ENCODE measurements at regions not wholly inside any gene's neighbourhood (a gene's known extent, or its start where the extent isn't known, plus 50 kb on each side); places are given as distances from the start of the nearest gene placed in this dataset.

DNA sequence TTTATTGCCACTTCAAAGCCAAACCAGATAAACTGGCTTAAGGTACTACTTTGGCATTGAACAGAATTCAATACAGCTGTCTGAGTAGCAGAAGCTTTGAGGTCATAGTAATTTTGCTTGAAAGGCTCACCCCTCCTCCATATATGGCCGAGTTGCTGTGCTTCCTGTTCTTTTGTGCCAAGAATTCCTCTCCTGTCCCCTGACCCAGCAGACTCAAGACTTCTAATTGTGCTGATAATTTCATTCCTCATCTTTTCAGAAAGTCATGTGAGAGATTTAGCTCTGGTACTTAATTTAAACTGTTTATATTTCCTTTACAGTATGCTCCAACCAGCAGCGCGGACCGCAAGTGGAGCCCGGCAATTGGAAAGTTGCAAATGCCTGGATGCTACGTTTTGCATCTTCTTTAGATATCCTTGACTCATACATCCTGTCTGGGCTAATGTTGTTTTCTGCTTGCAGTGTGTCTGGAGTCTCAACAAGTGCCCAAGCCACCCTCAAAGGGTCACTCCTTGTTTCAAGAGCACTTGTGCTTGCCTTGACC is 373.4 kb downstream of the PDGFC start:
- 64 to 76% methylated on average over 6 of the region's 6 CpGs for WGBS, 2 donors
- H3K27ac ChIP-seq, result no peak overlapping the region
- DNase-seq (no peak), ATAC-seq (no peak)
- H3K36me3 ChIP-seq (replicated peaks in 1 of 2; ENCODE audit: insufficient read depth in 1 of 2, low read depth in 2 of 2), result no peaks in the 10 kb centered on the region
- no peaks in the 10 kb centered on the region for H3K9me3 ChIP-seq
- H3K4me3 ChIP-seq, result no peak overlapping the region
- peaks cover 5% of the 10 kb centered on the region for H3K4me1 ChIP-seq
- intact Hi-C loops (cut with DNase I), result no loop called here
- TF ChIP-seq POLR2A (IDR thresholded peaks at IDR 0.05), result no peak
- no peaks in the 10 kb centered on the region for H3K27me3 ChIP-seq

DNA sequence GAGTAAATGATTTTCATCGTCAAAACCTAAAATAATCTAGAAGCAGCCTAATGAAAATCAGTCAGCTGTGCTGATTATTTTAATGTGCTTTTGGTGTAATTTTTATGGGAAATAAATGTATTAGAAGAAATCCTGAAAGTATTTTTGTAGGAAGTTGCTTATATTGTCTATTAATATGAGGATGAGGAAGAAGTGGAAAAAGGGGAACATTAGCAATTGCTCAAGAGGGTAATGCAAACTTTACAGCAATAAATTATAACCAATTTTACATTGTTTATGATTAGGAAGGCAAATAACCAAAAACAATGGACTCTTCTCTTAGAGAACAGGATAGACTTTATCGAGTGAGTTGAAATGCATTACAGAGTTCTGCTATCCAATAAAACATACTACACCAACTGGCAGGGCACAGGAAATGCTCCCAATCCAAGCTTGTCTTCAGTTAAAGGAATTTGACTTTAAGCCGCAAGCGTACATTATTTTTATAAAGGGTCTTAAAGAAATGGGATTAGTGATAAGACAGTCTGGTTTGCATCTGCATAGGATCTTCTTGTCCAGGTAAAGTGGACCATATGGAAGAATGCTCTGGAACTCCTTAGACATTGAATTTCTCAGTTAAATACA is 374.8 kb downstream of the PDGFC start:
- Histone ChIP-seq H3K27ac (no peak overlapping the region), H3K4me1 (peaks cover 5% of the 10 kb centered on the region), H3K36me3 (replicated peaks in 1 of 2; ENCODE audit: insufficient read depth in 1 of 2, low read depth in 2 of 2) (no peaks in the 10 kb centered on the region), H3K9me3 (no peaks in the 10 kb centered on the region), H3K27me3 (no peaks in the 10 kb centered on the region), H3K4me3 (no peak overlapping the region)
- intact Hi-C loops (cut with DNase I), result no loop called here
- no peak for TF ChIP-seq POLR2A (IDR thresholded peaks at IDR 0.05)
- TF ChIP-seq, protein P1, sequence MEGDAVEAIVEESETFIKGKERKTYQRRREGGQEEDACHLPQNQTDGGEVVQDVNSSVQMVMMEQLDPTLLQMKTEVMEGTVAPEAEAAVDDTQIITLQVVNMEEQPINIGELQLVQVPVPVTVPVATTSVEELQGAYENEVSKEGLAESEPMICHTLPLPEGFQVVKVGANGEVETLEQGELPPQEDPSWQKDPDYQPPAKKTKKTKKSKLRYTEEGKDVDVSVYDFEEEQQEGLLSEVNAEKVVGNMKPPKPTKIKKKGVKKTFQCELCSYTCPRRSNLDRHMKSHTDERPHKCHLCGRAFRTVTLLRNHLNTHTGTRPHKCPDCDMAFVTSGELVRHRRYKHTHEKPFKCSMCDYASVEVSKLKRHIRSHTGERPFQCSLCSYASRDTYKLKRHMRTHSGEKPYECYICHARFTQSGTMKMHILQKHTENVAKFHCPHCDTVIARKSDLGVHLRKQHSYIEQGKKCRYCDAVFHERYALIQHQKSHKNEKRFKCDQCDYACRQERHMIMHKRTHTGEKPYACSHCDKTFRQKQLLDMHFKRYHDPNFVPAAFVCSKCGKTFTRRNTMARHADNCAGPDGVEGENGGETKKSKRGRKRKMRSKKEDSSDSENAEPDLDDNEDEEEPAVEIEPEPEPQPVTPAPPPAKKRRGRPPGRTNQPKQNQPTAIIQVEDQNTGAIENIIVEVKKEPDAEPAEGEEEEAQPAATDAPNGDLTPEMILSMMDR (IDR thresholded peaks at IDR 0.05), result no peak
- no peak for DNase-seq
- no peak for ATAC-seq
- WGBS, 2 donors, result 86 to 91% methylated on average over 4 of the region's 4 CpGs

DNA sequence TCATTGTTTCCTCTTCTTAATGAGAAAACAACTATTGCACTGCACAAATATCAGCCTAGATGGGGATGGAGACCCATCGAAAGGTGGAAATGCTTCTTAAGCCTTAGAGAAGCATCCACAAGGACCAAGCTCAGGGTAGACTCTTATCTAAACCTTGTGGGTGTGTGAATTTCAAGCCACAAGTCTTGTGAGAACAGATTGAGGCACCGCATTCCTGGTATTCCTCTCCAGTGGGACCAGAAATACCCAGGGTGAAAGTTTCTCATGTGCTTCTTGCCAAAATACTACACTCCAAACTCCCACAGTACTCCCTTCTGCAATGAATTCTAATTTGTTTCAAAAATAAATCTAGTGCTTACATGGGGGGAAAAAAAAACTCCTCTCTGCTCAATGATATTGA is 375.6 kb downstream of the PDGFC start:
- Histone ChIP-seq H3K36me3 (replicated peaks in 1 of 2; ENCODE audit: insufficient read depth in 1 of 2, low read depth in 2 of 2) (no peaks in the 10 kb centered on the region), H3K4me3 (no peak overlapping the region), H3K27me3 (no peaks in the 10 kb centered on the region), H3K27ac (no peak overlapping the region), H3K9me3 (no peaks in the 10 kb centered on the region), H3K4me1 (peaks cover 5% of the 10 kb centered on the region)
- ATAC-seq (no peak), DNase-seq (no peak)
- intact Hi-C loops (cut with DNase I), result no loop called here
- 62 to 78% methylated on average over 2 of the region's 2 CpGs for WGBS, 2 donors
- TF ChIP-seq POLR2A (IDR thresholded peaks at IDR 0.05), result no peak
- TF ChIP-seq, protein P1 (IDR thresholded peaks at IDR 0.05), result no peak

DNA sequence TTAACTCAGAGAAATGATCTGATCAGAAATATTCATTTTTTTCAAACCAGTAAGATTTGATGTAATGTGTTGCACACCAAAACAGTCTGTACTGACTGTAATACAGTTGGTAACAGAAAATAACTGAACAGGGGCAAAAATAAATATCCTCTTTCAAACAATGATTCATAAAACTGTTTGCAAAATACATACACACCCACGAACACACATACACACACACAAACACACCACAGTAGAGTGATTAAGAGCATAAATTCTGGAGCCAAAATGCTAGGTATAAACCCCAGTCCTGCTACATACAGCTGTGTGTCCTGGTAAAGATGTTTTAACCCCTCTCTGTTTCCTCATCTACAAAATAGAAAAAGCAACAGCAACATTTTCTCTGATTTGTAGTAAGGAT is 376.6 kb downstream of the PDGFC start:
- DNase-seq (no peak), ATAC-seq (no peak)
- Histone ChIP-seq H3K27me3 (no peaks in the 10 kb centered on the region), H3K27ac (no peak overlapping the region), H3K36me3 (replicated peaks in 1 of 2; ENCODE audit: insufficient read depth in 1 of 2, low read depth in 2 of 2) (no peaks in the 10 kb centered on the region), H3K9me3 (no peaks in the 10 kb centered on the region), H3K4me1 (peaks cover 5% of the 10 kb centered on the region), H3K4me3 (no peak overlapping the region)
- TF ChIP-seq, protein P1 (IDR thresholded peaks at IDR 0.05), result no peak
- TF ChIP-seq POLR2A (IDR thresholded peaks at IDR 0.05), result no peak
- 18 to 22% methylated on average over 1 of the region's 1 CpG for WGBS, 2 donors
- intact Hi-C loops (cut with DNase I), result no loop called here

DNA sequence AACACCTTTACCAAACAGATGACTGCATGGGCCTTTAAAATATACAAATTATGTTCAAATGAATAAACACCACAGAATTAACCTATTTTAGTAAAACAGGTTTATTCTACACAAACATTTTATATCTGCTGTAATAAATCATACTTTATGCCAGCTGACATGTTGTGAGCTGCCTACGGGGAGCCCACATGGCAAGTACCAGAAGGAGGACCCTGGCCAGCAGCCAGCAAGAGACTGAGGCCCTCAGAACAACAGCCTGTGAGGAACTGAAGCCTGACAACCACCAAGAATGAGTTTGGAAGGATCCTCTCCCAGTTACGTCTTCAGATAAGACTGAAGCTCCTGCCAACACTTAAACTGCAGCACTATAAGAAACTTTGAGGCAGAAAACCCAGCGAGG is 377.0 kb downstream of the PDGFC start:
- Histone ChIP-seq H3K4me1 (peaks cover 5% of the 10 kb centered on the region), H3K27me3 (no peaks in the 10 kb centered on the region), H3K27ac (no peak overlapping the region), H3K4me3 (no peak overlapping the region), H3K36me3 (replicated peaks in 1 of 2; ENCODE audit: insufficient read depth in 1 of 2, low read depth in 2 of 2) (no peaks in the 10 kb centered on the region), H3K9me3 (no peaks in the 10 kb centered on the region)
- WGBS, 2 donors, result 26 to 42% methylated on average over 3 of the region's 3 CpGs
- DNase-seq (peak in 3 of 4 donors; percentile 37 to 56 (median 40)), ATAC-seq (no peak)
- intact Hi-C loops (cut with DNase I), result no loop called here
- TF ChIP-seq, protein P1 (IDR thresholded peaks at IDR 0.05), result no peak
- no peak for TF ChIP-seq POLR2A (IDR thresholded peaks at IDR 0.05)

All from body of pancreas (tissue), 4 donors.